SIG-M5 treated with dmso at 0.1 percent for 504 hours (cell line): ENCODE measurements at regions not wholly inside any gene's neighbourhood (a gene's known extent, or its start where the extent isn't known, plus 50 kb on each side); places are given as distances from the start of the nearest gene placed in this dataset.
A peak's percentile ranks its signal among the peaks of the same experiment; 100 is the strongest.
"Not testable (repeated sequence)": the region's sequence is repeated elsewhere in the genome, so short reads cannot be mapped to it uniquely, and the experiment has no call there.

ENCODE experiments used
- DNase-seq: peaks from one replicate; lab custom pipeline; 2025; ENCODE audit not compliant: unreplicated experiment; lab: John Stamatoyannopoulos, UW

DNA sequence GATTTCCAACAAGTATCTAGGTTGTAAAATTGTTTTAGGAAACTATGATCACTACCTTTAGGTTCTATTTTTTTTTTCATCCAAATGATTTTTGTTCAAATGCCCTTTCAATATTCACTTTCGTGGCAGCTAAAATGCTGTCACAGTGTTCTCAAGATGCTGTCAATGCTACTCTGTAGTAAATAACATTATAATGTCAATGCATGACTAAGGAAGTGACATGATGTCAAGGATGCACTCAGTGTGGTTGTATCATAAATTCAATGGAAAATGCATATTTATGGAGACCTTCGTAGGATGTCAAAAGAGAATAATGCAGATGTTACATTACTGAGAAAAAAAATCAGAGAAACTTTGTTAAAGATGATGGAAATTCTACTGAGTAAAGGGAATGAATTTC is 673.8 kb downstream of the ANKRD7 start:
- no peak for DNase-seq

DNA sequence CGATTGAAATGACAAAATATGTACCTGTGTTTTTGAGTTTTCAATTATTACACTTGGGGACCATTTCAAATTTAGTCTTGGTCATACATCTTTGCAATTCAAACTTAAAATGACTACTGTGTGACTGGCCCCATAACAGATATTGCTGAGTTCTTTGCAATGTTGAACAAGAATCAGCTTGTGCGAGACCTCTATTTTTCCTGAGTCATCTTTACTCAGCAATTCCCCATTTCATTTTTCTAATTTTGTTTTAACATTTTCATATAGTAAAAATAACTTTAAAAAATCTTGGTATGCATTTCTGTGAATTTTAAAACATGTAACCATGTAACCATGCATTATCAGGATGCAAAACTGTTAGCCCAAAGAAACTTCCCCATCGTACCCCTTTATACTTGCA is 678.1 kb downstream of the ANKRD7 start:
- no peak for DNase-seq

DNA sequence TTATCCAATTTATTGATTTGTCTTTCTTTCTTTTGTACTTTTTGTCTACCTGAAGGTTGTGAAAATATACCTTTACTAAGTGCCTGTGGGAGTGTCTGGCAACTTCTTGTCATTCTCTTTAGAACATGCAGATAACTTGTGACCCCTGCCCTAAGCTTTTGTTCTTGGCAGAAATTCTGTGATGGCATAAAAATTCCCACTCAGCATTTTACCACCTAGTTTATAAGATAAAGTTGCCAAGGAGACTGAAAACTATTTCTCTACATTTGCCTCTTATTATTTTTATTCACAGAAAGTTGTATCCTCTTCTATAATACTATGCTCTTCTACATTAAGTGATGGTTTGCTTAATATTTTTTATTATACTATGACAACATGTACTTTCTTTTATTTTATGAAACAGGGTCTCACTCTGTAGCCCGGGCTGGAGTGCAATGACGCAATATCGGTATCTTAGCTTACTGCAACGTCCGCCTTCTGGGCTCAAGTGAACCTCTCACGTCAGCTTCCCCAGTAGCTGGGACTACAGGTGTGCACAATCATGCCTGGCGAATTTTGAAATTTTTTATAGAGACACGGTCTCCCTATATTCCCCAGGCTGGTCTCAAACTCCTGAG is 683.5 kb downstream of the ANKRD7 start:
- DNase-seq: no peak

DNA sequence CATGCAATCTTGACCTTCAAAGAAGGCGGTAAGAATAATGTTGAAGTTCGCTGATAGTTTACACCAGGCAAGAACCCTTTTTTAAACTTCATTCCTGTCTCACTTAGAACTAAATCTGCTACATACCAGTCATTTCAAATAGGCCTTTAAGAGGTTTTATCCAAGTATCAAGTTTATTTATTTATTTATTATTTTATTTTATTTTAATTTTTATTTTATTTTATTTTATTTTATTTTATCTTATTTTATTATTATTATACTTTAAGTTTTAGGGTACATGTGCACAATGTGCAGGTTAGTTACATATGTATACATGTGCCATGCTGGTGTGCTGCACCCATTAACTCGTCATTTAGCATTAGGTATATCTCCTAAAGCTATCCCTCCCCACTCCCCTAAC is 691.6 kb downstream of the ANKRD7 start:
- DNase-seq: not testable (repeated sequence)

DNA sequence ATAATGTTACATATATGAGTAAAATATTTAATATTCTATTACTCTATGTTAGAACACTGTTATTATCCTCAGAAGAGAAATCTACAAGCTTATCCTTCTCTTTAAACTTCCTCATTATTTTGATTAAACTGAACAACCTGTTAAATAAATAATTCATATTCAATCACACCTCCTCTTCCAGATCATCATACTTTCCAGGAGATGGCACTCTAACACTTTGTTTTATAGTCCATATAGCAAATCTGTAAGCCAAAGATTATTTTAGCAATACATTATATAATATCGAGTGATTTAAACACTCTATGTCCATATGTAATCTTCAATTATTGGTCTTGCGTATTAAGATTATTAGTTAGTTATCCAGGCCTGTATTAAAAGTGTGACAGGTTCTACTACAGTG is 694.1 kb downstream of the ANKRD7 start:
- peak; percentile 29 for DNase-seq

DNA sequence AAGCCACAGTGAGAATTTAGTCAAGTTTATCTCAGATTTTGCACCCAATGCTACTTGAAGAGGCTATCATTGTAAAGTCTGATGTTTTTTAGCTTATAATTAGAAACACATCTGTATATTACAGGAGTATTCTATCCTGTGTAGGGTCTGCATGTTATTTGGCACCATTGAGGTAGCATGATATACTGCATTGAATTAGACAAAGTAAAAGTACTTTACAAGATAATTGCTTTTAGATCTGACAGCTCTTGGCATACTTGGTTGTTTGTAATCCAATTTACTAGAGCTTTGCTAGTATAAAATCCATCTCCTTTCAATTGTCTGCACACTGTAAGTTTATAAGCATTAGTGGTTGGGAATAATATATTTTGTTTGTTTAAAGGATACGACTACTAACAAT is 714.3 kb downstream of the ANKRD7 start:
- no peak for DNase-seq

DNA sequence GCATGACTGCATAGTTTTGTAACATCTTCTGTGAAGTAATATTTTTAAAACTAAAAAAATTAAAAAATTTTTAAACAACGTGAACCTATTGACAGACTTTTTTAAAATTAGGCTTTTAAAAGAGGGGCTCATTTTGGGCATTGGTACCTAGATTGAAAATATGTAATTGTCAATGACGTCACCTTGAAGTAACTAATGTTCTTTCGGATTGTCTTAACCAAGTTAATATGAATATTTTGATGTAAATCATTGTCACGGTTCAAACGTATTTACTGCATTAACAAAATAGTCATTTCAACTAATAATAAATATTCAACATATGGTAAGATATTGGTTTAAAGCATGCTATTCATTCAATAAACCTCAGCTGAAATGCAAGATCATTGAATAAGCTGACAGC is 719.8 kb downstream of the ANKRD7 start:
- no peak for DNase-seq

DNA sequence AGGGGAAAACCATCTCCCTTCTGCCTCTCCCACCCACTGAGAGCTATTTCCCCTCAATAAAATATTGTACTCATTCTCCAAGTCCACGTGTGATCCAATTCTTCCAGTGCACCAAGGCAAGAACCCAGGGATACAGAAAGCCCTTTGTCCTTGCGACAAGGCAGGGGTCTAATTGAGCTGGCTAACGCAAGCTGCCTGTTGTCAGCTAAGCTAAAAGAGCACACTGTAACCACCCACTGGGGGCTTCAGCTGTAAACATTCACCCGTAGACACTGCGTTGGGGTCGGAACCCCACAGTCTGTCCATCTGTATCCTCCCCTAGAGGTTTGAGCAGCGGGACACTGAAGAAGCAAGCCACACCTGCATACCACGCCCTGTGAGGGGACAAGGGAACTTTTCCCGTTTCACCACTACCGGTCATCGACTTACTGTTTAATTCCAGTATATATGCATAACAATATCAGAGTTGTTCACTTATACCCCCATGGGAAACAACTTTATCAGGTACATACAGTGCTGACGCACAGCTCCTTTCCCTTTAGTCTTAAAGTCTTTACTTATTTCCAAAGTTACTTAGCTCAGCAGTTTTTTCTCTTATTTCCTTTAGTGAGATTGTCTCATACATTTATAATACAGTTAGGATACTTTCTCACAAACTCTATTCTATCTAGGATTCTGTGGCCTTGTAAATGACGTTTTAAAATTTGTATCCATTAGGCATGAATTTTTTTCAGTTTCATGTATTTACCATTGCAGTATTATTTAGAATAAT is 721.6 kb downstream of the ANKRD7 start:
- no peak for DNase-seq

DNA sequence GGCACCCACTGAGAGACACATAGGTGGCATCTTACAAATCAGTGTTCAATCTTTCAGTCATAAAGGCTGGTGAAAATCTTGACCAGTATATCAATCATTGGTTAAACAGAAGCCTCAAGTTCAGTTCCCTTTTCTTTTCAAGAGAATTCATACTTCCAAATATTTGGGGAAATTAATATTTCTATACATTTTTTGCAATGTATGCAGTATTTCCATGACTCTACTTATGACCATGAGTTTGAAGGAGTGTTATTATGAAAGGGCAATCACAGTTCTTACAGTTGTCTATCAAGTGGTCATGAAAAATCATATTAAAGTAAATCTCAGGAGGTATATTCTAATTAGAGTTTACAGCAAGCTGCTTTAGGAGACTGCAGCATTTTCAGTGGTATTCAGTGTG is 724.0 kb downstream of the ANKRD7 start:
- no peak for DNase-seq

DNA sequence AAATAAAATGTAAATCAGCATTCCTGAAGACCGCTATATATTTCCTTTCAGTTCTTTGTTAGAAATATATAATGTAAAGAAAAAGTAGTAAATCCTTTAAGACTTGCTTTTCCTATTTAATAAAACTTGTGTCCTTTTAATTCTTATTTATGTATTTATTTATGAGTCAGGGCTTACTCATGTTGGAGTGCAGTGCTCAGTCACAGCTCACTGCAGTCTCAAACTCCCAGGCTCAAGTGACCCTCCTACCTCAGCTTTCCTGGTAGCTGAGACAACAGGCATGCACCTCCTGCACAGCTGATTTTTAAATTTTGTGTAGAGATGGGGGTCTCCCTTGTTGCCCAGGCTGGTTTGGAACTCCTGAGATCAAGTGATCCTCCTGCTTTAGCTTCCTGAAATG is 724.5 kb downstream of the ANKRD7 start:
- DNase-seq: no peak

DNA sequence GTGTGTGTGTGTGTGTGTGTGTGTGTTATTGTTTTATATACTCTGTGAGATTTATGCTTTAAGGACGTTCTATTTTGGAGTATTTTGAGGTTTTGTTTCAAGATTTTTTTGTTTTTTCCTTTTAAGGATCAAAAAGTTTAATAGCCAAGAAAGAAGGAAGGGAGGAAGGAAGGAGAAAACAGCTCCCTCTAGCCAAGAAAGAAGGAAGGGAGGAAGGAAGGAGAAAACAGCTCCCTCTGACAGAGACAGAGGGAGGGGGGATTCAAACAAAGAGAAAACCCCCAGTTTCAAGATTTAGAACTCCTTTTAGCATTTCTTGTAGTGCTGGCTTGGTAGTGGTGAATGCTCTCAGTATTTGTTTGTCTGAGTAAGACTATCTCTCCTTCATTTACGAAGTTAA is 731.8 kb downstream of the ANKRD7 start:
- DNase-seq: not testable (repeated sequence)

DNA sequence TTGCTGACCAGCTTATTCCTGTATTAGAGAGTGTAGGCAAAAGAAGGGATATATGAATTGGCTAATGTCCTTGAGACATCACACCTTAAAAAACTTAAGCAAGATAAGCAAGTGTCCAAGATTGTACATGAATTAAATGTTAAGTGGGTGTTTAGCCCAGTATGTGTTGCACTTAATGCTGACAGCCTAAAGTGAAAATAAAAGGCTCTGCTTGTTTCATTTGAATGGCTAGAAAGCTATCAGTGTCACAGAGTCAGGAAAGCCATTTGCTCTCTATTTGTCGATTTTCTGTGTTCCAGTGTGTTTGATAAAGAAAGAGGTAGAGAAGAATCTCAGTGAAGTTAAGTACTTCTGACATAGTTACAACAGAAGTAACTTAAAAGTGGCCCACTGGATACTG is 744.9 kb downstream of the ANKRD7 start:
- DNase-seq: no peak

DNA sequence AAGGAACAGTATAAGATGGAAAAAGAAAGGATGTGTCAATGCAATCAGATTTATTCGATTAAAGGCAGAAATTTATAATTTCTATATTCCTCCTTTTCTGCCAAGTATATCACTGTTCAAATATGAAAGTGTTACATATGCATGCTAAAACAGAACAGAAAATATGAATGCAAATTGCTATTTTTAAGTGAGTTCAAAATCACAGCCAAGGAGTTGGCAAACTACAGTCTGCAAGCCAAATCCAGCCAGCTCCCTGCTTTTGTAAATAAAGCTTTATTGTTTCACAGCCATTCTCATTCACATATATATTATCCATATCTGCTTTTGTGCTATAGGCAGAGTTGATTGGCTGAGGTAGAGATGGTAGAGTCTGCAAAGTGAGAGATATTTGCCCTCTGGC is 747.2 kb downstream of the ANKRD7 start:
- DNase-seq: no peak

DNA sequence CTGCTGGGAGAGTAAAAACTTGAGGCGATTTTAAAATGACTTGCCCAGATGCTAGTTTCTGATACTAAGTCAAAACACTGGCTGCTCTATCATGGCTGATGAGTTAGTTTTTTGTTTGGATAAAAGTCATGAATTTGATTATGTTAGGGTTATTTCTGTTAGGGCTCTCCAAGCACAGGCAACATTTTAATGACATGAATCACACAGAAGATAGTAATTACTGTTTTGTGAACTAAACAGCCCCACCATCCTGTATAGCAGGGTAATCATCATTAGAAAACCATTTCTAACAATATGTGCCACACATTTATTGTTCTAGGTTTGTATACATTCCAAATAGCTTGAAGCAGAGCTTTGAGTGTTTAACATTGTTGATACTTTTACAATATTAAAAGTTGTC is 750.3 kb downstream of the ANKRD7 start:
- DNase-seq: no peak

DNA sequence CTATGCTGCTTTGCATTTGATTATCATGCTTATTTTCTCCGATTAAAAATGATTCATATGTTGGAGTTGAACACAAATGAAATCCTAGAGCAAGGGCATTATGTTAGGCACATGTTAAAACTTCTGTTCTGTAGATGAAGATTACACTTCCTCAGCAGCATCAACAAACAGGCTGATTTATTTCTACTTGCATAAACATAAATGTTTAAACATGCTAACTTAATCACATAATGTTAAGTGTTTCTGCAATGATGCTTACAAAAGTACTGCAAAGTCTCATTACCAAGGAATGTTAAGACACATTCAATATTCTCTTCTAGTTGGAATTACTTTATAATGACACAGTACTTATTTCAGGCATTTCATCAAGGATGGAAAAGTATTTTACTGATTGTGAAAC is 770.8 kb downstream of the ANKRD7 start:
- no peak for DNase-seq

DNA sequence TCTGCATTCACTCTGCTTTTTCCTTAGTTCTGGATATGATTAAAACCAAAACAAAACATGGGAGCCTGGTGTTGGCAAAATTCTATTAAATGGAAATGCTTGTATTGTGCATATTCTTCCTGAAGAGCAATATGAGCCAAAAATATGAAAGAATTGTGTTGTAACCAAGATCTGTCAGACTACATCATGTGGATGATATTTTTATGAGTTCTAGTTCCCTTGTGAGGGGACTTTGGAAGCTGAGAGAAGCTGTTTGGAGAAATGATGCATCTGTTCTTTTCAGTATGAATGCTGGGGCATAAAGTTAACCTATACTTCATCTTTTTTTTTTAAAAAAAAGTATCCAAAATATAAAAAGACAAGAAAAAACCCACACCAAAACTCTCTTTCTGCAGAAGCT is 782.7 kb downstream of the ANKRD7 start:
- no peak for DNase-seq

DNA sequence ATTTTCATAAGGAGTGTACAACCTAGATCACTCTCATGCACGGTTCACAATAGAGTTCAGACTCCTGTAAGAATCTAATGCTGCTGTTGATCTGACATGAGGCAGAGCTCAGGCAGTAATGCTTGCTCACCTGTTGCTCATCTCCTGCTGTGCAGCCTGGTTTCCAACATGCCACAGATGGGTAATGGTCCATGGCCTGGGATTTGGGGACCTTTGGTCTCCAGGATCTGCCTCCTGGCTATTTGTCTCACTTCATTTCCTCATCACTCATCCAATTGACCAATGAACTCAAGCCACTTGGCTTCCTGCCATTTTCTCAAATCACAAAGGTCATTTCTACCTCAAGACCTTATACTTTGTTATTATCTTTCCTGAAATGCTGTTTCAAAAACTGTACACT is 786.1 kb downstream of the ANKRD7 start:
- no peak for DNase-seq

DNA sequence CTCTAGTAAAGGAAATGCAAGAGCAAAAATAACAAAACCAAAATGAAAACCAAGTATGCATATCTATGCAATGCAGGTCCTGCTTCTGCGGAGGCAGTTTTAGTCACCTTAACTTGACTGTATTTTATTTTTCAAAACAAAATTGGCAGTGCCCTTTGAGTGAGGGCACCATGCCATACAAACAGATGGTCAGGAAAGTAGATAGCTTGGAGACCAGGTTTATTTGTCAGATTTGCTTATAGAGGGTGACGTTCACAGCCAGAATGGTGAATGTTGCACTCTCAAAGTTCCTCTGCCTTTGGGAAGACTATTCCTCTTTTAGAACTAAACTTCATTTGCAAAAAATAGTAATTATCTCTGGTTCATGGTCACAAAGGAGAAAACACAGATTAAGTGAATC is 801.9 kb downstream of the ANKRD7 start:
- DNase-seq: no peak

DNA sequence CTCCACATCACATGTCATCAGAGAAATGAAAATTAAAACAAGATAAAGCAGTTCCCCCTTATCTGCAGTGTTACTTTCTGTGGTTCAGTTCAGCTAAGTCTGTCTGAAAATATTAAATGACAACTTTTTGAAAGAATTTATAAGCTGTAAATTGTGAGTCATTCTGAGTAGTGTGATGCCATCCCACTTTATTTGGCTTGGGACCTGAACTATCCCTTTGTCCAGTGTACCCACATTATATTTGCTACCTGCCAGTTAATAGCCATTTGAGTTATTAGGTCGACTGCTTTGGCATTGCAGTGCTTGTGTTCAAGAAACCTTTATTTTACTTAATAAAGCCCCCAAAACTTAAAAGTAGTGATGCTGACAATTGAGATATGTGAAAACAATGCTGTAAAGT is 804.2 kb downstream of the ANKRD7 start:
- DNase-seq: no peak

DNA sequence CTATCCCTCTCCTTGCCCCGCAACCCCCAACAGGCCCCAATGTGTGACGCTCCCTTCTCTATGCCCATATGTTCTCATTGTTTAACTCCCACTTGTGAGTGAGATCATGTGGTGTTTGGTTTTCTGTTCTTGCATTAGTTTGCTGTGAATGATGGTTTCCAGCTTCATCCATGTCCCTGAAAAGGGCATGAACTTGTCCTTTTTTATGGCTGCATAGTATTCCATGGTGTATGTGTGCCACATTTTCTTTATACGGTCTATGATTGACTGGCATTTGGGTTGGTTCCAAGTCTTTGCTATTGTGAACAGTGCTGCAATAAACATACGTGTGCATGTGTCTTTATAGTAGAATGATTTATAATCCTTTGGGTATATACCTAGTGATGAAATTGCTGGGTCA is 807.6 kb downstream of the ANKRD7 start:
- not testable (repeated sequence) for DNase-seq

DNA sequence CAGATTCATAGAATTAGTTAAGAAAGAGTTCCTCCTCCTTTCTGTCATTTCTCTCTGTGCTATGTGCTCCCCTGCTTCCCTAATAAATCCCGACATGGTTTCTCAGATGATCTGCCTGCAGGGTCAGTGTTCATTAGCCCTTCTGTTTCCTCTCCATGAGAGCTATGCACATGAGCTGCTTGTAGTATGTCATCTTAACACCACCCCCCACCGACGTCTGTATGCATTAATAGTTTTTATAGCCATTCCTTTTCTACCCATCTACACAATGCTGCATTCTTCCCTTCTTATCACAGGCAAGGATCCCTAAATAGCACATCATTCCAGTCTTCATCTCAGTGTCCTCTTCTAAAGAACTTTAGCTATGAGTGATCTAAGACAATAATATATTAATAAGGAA is 809.1 kb downstream of the ANKRD7 start:
- DNase-seq: no peak

DNA sequence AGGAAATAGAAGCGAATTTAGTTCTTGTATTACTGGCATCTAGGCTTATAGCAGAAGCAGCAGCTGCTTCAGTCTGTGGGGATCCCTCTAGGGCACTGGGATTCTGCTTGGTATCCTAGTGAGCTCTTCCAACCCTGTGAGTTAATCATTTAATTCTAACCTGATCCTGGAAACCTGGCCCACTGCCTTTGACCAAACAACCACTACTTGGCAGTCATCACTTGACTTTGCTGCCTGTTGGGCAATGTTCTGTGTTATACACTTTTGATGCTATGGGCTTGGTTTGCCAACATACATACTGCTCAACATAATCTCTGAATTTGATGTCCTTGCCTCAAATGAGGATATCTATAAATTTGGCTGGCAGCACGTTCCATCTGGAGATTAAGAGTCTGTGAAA is 813.4 kb downstream of the ANKRD7 start:
- no peak for DNase-seq

DNA sequence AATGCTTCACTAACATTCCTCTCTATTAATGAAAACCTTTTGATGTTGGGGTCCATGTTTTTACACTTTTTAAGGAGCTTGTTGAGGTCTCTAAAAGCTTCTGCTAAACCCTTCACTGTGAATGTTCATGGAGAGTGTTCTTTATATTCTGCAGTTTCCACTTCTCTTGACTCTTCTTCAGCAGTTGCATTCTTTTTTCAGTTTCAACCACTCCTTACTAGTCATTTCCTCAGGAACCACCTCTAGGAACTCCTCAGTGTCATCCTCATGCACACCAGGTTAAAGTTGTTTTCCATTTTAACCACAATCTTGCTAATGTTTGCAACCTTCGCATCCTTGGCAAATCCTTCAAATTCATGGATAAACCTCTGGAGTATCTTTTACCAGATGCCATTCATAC is 821.6 kb downstream of the ANKRD7 start:
- DNase-seq: no peak
